Stomach (tissue), 4 donors: ENCODE measurements at regions not wholly inside any gene's neighbourhood (a gene's known extent, or its start where the extent isn't known, plus 50 kb on each side); places are given as distances from the start of the nearest gene placed in this dataset.

Experiments used
- EP300 ChIP-seq: sonication (generic); formaldehyde crosslinking; IDR thresholded peaks from one replicate; pipeline ENCODE4 v1.6.1; 2017; ENCODE audit warnings: antibody characterized with exemption
- POLR2A ChIP-seq, 4 donors: fragments of 450-650 bp; IDR thresholded peaks; one replicate each; pipeline ENCODE4 v1.6.1; 2016; ENCODE audit warnings: antibody characterized with exemption in 4 of 4, control low read depth in 2 of 4, mild to moderate bottlenecking in 1 of 4, moderate library complexity in 1 of 4
- POLR2AphosphoS5 ChIP-seq, 3 donors: sonication (generic); formaldehyde crosslinking; IDR thresholded peaks; one replicate each; pipeline ENCODE4 v1.6.1; 2016; ENCODE audit warnings: antibody characterized with exemption in 3 of 3
- TF ChIP-seq, protein P1 (sequence below), 7 experiments: fragments of 450-650 bp in 4 of 7; fragments of 200-600 bp in 3 of 7; sonication (generic) in 3 of 7; IDR thresholded peaks; one replicate each; pipeline ENCODE4 v1.5.1; 2016 to 2019; ENCODE audit warnings: antibody characterized with exemption in 7 of 7, control low read depth in 2 of 7, mild to moderate bottlenecking in 1 of 7

DNA sequence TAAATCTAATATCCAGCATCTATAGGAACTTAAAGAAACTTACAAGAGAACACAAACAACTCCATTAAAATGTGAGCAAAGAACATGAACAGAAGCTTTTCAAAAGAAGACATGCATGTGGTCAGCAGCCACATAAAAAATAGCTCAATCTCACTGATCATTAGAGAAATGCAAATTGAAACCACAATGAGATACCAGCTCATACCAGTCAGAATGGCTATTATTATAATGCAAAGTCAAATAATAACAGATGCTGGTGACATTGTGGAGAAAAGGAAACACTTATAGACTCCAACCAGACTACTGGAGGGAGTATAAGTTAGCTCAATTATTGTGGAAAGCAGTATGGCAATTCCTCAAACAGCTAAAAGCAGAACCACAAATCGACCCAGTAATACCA, 1314.5 kb downstream of the XPNPEP1 start:
- TF ChIP-seq, protein P1, sequence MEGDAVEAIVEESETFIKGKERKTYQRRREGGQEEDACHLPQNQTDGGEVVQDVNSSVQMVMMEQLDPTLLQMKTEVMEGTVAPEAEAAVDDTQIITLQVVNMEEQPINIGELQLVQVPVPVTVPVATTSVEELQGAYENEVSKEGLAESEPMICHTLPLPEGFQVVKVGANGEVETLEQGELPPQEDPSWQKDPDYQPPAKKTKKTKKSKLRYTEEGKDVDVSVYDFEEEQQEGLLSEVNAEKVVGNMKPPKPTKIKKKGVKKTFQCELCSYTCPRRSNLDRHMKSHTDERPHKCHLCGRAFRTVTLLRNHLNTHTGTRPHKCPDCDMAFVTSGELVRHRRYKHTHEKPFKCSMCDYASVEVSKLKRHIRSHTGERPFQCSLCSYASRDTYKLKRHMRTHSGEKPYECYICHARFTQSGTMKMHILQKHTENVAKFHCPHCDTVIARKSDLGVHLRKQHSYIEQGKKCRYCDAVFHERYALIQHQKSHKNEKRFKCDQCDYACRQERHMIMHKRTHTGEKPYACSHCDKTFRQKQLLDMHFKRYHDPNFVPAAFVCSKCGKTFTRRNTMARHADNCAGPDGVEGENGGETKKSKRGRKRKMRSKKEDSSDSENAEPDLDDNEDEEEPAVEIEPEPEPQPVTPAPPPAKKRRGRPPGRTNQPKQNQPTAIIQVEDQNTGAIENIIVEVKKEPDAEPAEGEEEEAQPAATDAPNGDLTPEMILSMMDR (IDR thresholded peaks at IDR 0.05) = no peak
- TF ChIP-seq EP300 (no peak), POLR2AphosphoS5 (IDR thresholded peaks at IDR 0.05) (no peak), POLR2A (IDR thresholded peaks at IDR 0.05) (no peak)
